WTC11 (cell line): ENCODE measurements at regions not wholly inside any gene's neighbourhood (a gene's known extent, or its start where the extent isn't known, plus 50 kb on each side); places are given as distances from the start of the nearest gene placed in this dataset.

Source experiments
- ATAC-seq: fragments of 200-7000 bp; cut with Tn5 transposase; 2 replicates; pipeline ENCODE4 v1.10.0; 2021; ENCODE audit warnings: mild to moderate bottlenecking, moderate library complexity
- CTCF ChIA-PET: fragments of 300-600 bp; sonication (Branson Sonifier 250); formaldehyde crosslinking; loops from one replicate; lab custom pipeline; 2021; ENCODE audit warnings: antibody characterized with exemption; lab: Charles Lee
- POLR2A ChIA-PET: fragments of 350-600 bp; sonication (Branson Sonifier 250); formaldehyde crosslinking; loops from one replicate; lab custom pipeline; 2021; ENCODE audit warnings: antibody characterized with exemption; lab: Charles Lee
- DNase-seq: peaks from one replicate; pipeline ENCODE4 v3.0.0; 2021; ENCODE audit warnings: low spot score
- H3K27ac Mint-ChIP-seq: 2 replicates; pipeline ENCODE4 v1.8.0; 2021; ENCODE audit warnings: mixed read lengths
- H3K27me3 Mint-ChIP-seq: 2 replicates; pipeline ENCODE4 v1.8.0; 2021; ENCODE audit warnings: low read depth, mild to moderate bottlenecking, moderate library complexity, mixed read lengths
- H3K36me3 Mint-ChIP-seq: 2 replicates; pipeline ENCODE4 v1.8.0; 2021; ENCODE audit warnings: mixed read lengths
- H3K4me1 Mint-ChIP-seq: 2 replicates; pipeline ENCODE4 v1.8.0; 2022; ENCODE audit warnings: mixed read lengths
- H3K4me3 Mint-ChIP-seq: 2 replicates; pipeline ENCODE4 v1.8.0; 2021; ENCODE audit warnings: mild to moderate bottlenecking, moderate library complexity, mixed read lengths
- H3K9me3 Mint-ChIP-seq: 2 replicates; pipeline ENCODE4 v1.8.0; 2021; ENCODE audit warnings: mixed read lengths
- CBFB ChIP-seq: sonication (generic); formaldehyde crosslinking; IDR thresholded peaks from 2 replicates; pipeline ENCODE4 v1.8.1; 2022; ENCODE audit warnings: mild to moderate bottlenecking, low read depth, missing genetic modification reagents
- ELF4 ChIP-seq: sonication (generic); formaldehyde crosslinking; IDR thresholded peaks from 2 replicates; pipeline ENCODE4 v1.8.1; 2022; ENCODE audit warnings: low read depth, mild to moderate bottlenecking, moderate library complexity, missing genetic modification reagents
- ESRRA ChIP-seq: sonication (generic); formaldehyde crosslinking; IDR thresholded peaks from 2 replicates; pipeline ENCODE4 v1.8.1; 2022; ENCODE audit warnings: mild to moderate bottlenecking, missing genetic modification reagents, borderline replicate concordance
- FOXJ3 ChIP-seq: sonication (generic); formaldehyde crosslinking; IDR thresholded peaks from 2 replicates; pipeline ENCODE4 v1.9.0; 2021; ENCODE audit warnings: missing genetic modification reagents, mild to moderate bottlenecking, borderline replicate concordance
- JAZF1 ChIP-seq: fragments of 250-450 bp; sonication (Bioruptor Pico); IDR thresholded peaks from 2 replicates; pipeline ENCODE4 v1.9.0; 2021; ENCODE audit warnings: moderate library complexity, mild to moderate bottlenecking, inconsistent platforms
- NFYB ChIP-seq: sonication (generic); formaldehyde crosslinking; conservative IDR thresholded peaks from 2 replicates; pipeline ENCODE4 v1.8.0; 2022; ENCODE audit warnings: low read depth, missing genetic modification reagents
- NR3C1 ChIP-seq: sonication (generic); formaldehyde crosslinking; conservative IDR thresholded peaks from 2 replicates; pipeline ENCODE4 v1.8.1; 2023; ENCODE audit warnings: low read depth, mild to moderate bottlenecking, missing genetic modification reagents
- OVOL2 ChIP-seq: fragments of 250-450 bp; sonication (Bioruptor Pico); IDR thresholded peaks from 2 replicates; pipeline ENCODE4 v1.9.0; 2021; ENCODE audit warnings: mild to moderate bottlenecking, borderline replicate concordance
- SMAD3 ChIP-seq: sonication (generic); formaldehyde crosslinking; IDR thresholded peaks from 2 replicates; pipeline ENCODE4 v1.8.0; 2022; ENCODE audit warnings: missing genetic modification reagents, mild to moderate bottlenecking, borderline replicate concordance
- SMAD4 ChIP-seq: sonication (generic); formaldehyde crosslinking; IDR thresholded peaks from 2 replicates; pipeline ENCODE4 v1.8.0; 2022; ENCODE audit warnings: mild to moderate bottlenecking, missing genetic modification reagents
- SOX15 ChIP-seq: fragments of 250-450 bp; sonication (Bioruptor Pico); IDR thresholded peaks from 2 replicates; pipeline ENCODE4 v1.9.0; 2021; ENCODE audit warnings: mild to moderate bottlenecking
- TEAD4 ChIP-seq: sonication (generic); formaldehyde crosslinking; IDR thresholded peaks from 2 replicates; pipeline ENCODE4 v1.8.0; 2022; ENCODE audit warnings: mild to moderate bottlenecking, missing genetic modification reagents
- TP53 ChIP-seq: sonication (generic); formaldehyde crosslinking; IDR thresholded peaks from 2 replicates; pipeline ENCODE4 v1.8.1; 2023; ENCODE audit warnings: mild to moderate bottlenecking, missing genetic modification reagents
- ZNF138 ChIP-seq: sonication (generic); formaldehyde crosslinking; conservative IDR thresholded peaks from 2 replicates; pipeline ENCODE4 v1.8.1; 2022; ENCODE audit warnings: mild to moderate bottlenecking, moderate library complexity, missing genetic modification reagents
- ZNF219 ChIP-seq: sonication (generic); formaldehyde crosslinking; IDR thresholded peaks from 2 replicates; pipeline ENCODE4 v1.8.0; 2023; ENCODE audit warnings: missing genetic modification reagents, mild to moderate bottlenecking, borderline replicate concordance
- ZNF263 ChIP-seq: sonication (generic); formaldehyde crosslinking; IDR thresholded peaks from 2 replicates; pipeline ENCODE4 v1.8.1; 2022; ENCODE audit warnings: low read depth, mild to moderate bottlenecking, moderate library complexity, missing genetic modification reagents
- ZNF317 ChIP-seq: sonication (generic); formaldehyde crosslinking; IDR thresholded peaks from 2 replicates; pipeline ENCODE4 v1.8.1; 2023; ENCODE audit warnings: low read depth, mild to moderate bottlenecking, moderate library complexity, missing genetic modification reagents, borderline replicate concordance
- TF ChIP-seq, protein P1 (sequence below): fragments of 250-450 bp; sonication (Bioruptor Pico); IDR thresholded peaks from 2 replicates; pipeline ENCODE4 v1.9.0; 2021; ENCODE audit warnings: moderate library complexity, mild to moderate bottlenecking, inconsistent platforms, borderline replicate concordance
- TF ChIP-seq, protein P2 (sequence below): fragments of 250-450 bp; sonication (Bioruptor Pico); IDR thresholded peaks from 2 replicates; pipeline ENCODE4 v1.8.0; 2021; ENCODE audit warnings: mild to moderate bottlenecking
- TF ChIP-seq, protein P3 (sequence below): sonication (generic); formaldehyde crosslinking; IDR thresholded peaks from 2 replicates; pipeline ENCODE4 v1.8.0; 2022; ENCODE audit warnings: mild to moderate bottlenecking, missing genetic modification reagents
- TF ChIP-seq, protein P4 (sequence below): sonication (generic); formaldehyde crosslinking; IDR thresholded peaks from 2 replicates; pipeline ENCODE4 v1.8.1; 2022; ENCODE audit warnings: mild to moderate bottlenecking, missing genetic modification reagents, moderate library complexity, borderline replicate concordance
- TF ChIP-seq, protein P5 (sequence below): sonication (generic); formaldehyde crosslinking; IDR thresholded peaks from 2 replicates; pipeline ENCODE4 v1.8.1; 2023; ENCODE audit warnings: mild to moderate bottlenecking, missing genetic modification reagents, moderate library complexity
- TF ChIP-seq, protein P6 (sequence below): sonication (generic); formaldehyde crosslinking; IDR thresholded peaks from 2 replicates; pipeline ENCODE4 v1.8.0; 2023; ENCODE audit warnings: mild to moderate bottlenecking, missing genetic modification reagents
- TF ChIP-seq, protein P7 (sequence below): sonication (generic); formaldehyde crosslinking; IDR thresholded peaks from 2 replicates; pipeline ENCODE4 v1.8.1; 2023; ENCODE audit warnings: mild to moderate bottlenecking, missing genetic modification reagents

DNA sequence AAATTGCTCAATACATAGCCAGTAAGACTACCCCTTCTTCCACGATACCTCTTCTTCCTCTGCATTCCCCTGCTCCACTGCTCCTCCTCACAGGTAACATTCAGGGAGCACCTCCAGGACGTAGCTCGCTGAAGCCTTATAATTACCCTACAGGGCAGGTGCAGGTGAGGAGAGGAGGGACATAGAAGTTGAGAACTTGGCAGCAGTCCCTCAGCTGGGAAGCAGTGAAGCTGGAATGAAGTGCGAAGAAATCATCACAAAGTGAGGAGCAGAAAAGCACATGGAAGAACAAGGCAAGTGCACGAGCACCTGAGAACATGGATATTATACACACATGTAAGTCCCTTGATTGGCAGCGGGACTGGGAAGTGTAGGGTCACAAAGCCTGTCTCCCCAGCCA is 118.2 kb downstream of the HSD17B3 start:
- Mint-ChIP-seq H3K27ac (no peak overlapping the region), H3K4me1 (peaks cover 19% of the 10 kb centered on the region), H3K36me3 (peaks cover 9% of the 10 kb centered on the region), H3K4me3 (no peak overlapping the region), H3K9me3 (peaks cover 12% of the 10 kb centered on the region), H3K27me3 (peaks cover 27% of the 10 kb centered on the region)
- CTCF ChIA-PET = no interaction called here
- no peak for ATAC-seq
- DNase-seq = no peak
- no peak for TF ChIP-seq JAZF1 (CRISPR knock-in tag)
- TF ChIP-seq ZNF317 = no peak
- no peak for TF ChIP-seq ZNF219 (CRISPR knock-in tag)
- TF ChIP-seq, protein P1, sequence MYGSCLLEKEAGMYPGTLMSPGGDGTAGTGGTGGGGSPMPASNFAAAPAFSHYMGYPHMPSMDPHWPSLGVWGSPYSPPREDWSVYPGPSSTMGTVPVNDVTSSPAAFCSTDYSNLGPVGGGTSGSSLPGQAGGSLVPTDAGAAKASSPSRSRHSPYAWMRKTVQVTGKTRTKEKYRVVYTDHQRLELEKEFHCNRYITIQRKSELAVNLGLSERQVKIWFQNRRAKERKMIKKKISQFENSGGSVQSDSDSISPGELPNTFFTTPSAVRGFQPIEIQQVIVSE (CRISPR knock-in tag) = no peak
- TF ChIP-seq NFYB = no peak
- no peak for TF ChIP-seq OVOL2 (CRISPR knock-in tag)
- TF ChIP-seq SMAD3 (CRISPR knock-in tag) = no peak
- TF ChIP-seq ZNF263 = no peak
- no peak for TF ChIP-seq ZNF138 (CRISPR knock-in tag)
- TF ChIP-seq, protein P2, sequence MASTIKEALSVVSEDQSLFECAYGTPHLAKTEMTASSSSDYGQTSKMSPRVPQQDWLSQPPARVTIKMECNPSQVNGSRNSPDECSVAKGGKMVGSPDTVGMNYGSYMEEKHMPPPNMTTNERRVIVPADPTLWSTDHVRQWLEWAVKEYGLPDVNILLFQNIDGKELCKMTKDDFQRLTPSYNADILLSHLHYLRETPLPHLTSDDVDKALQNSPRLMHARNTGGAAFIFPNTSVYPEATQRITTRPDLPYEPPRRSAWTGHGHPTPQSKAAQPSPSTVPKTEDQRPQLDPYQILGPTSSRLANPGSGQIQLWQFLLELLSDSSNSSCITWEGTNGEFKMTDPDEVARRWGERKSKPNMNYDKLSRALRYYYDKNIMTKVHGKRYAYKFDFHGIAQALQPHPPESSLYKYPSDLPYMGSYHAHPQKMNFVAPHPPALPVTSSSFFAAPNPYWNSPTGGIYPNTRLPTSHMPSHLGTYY = no peak
- TF ChIP-seq, protein P3, sequence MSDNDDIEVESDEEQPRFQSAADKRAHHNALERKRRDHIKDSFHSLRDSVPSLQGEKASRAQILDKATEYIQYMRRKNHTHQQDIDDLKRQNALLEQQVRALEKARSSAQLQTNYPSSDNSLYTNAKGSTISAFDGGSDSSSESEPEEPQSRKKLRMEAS (CRISPR knock-in tag) = no peak
- TF ChIP-seq ESRRA (CRISPR knock-in tag) = no peak
- no peak for TF ChIP-seq TEAD4 (CRISPR knock-in tag)
- TF ChIP-seq, protein P4, sequence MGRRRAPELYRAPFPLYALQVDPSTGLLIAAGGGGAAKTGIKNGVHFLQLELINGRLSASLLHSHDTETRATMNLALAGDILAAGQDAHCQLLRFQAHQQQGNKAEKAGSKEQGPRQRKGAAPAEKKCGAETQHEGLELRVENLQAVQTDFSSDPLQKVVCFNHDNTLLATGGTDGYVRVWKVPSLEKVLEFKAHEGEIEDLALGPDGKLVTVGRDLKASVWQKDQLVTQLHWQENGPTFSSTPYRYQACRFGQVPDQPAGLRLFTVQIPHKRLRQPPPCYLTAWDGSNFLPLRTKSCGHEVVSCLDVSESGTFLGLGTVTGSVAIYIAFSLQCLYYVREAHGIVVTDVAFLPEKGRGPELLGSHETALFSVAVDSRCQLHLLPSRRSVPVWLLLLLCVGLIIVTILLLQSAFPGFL (CRISPR knock-in tag) = no peak
- TF ChIP-seq SMAD4 (CRISPR knock-in tag) = no peak
- TF ChIP-seq FOXJ3 = no peak
- TF ChIP-seq NR3C1 = no peak
- no peak for TF ChIP-seq CBFB
- TF ChIP-seq, protein P5, sequence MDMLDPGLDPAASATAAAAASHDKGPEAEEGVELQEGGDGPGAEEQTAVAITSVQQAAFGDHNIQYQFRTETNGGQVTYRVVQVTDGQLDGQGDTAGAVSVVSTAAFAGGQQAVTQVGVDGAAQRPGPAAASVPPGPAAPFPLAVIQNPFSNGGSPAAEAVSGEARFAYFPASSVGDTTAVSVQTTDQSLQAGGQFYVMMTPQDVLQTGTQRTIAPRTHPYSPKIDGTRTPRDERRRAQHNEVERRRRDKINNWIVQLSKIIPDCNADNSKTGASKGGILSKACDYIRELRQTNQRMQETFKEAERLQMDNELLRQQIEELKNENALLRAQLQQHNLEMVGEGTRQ (CRISPR knock-in tag) = no peak
- TF ChIP-seq ELF4 (CRISPR knock-in tag) = no peak
- POLR2A ChIA-PET = no interaction called here

DNA sequence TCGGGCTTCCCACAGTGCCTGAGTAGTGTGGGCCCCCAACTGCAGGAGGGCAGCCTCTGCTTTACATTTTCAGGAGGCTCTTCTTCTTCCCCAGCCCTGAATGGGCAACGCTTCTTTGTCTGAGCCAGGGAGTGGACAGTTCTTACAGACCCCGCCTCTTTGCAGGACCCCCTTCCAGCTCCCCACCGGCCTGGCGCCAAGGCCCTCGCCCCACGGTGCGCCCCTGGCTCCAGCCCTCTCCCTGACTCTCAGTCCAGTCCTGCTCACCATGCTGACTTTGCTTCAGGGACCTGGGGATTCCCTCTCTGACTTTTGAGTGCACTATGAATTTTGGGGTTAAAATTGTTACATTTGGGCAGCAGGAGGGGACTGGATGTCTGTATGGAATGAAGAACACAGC is 123.8 kb downstream of the HSD17B3 start:
- Mint-ChIP-seq H3K27me3 (no peaks in the 10 kb centered on the region; the same call in 1 of the 2 replicates), H3K9me3 (no peaks in the 10 kb centered on the region), H3K27ac (no peak overlapping the region; the same call in 1 of the 2 replicates), H3K4me3 (no peak overlapping the region), H3K4me1 (peaks cover 6% of the 10 kb centered on the region; the same call in 1 of the 2 replicates), H3K36me3 (no peaks in the 10 kb centered on the region)
- ChIA-PET POLR2A (no interaction called here), CTCF (interaction anchor here (1.0 to 1.8 kb wide), 4 partner anchors 21 to 139 kb away, joined by 3 to 8 read pairs (median 6); no protein-coding TSS in a partner anchor)
- no peak for TF ChIP-seq TP53 (CRISPR knock-in tag)
- no peak for ATAC-seq
- DNase-seq = no peak

DNA sequence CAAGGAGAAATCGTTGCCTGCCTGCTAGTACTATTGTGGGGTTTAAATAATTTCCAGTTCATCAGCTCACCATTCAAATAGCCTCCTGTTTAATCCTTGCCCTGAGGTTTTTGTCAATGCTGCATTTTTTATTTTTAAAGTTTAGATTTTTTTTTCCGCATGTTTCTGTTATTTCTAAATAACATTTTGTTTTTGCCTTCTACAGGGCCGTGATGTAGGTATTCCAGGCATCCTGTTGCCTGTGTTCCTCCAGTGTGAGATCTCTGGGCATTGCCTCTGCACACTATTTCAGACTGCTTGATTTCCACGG is 124.3 kb downstream of the HSD17B3 start:
- H3K36me3 Mint-ChIP-seq = no peaks in the 10 kb centered on the region
- no peak for DNase-seq
- CTCF ChIA-PET = interaction anchor here (0.7 to 1.8 kb wide), 10 partner anchors 9 to 1086 kb away, joined by 3 to 19 read pairs (median 6); no protein-coding TSS in a partner anchor
- TF ChIP-seq NFYB (no peak), NR3C1 (no peak), SOX15 (CRISPR knock-in tag) (no peak)
- TF ChIP-seq, protein P6, sequence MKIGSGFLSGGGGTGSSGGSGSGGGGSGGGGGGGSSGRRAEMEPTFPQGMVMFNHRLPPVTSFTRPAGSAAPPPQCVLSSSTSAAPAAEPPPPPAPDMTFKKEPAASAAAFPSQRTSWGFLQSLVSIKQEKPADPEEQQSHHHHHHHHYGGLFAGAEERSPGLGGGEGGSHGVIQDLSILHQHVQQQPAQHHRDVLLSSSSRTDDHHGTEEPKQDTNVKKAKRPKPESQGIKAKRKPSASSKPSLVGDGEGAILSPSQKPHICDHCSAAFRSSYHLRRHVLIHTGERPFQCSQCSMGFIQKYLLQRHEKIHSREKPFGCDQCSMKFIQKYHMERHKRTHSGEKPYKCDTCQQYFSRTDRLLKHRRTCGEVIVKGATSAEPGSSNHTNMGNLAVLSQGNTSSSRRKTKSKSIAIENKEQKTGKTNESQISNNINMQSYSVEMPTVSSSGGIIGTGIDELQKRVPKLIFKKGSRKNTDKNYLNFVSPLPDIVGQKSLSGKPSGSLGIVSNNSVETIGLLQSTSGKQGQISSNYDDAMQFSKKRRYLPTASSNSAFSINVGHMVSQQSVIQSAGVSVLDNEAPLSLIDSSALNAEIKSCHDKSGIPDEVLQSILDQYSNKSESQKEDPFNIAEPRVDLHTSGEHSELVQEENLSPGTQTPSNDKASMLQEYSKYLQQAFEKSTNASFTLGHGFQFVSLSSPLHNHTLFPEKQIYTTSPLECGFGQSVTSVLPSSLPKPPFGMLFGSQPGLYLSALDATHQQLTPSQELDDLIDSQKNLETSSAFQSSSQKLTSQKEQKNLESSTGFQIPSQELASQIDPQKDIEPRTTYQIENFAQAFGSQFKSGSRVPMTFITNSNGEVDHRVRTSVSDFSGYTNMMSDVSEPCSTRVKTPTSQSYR (CRISPR knock-in tag) = no peak
- TF ChIP-seq, protein P7, sequence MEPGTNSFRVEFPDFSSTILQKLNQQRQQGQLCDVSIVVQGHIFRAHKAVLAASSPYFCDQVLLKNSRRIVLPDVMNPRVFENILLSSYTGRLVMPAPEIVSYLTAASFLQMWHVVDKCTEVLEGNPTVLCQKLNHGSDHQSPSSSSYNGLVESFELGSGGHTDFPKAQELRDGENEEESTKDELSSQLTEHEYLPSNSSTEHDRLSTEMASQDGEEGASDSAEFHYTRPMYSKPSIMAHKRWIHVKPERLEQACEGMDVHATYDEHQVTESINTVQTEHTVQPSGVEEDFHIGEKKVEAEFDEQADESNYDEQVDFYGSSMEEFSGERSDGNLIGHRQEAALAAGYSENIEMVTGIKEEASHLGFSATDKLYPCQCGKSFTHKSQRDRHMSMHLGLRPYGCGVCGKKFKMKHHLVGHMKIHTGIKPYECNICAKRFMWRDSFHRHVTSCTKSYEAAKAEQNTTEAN (CRISPR knock-in tag) = no peak

More for the DNA sequence above, 124.3 kb downstream of the HSD17B3 start:
- Mint-ChIP-seq H3K4me1 (peaks cover 6% of the 10 kb centered on the region; the same call in 1 of the 2 replicates), H3K4me3 (no peak overlapping the region), H3K27me3 (no peaks in the 10 kb centered on the region; the same call in 1 of the 2 replicates), H3K9me3 (no peaks in the 10 kb centered on the region), H3K27ac (no peak overlapping the region)
- ATAC-seq = no peak
- POLR2A ChIA-PET = interaction anchor here (0.7 kb wide), 1 partner anchor 17 kb away, joined by 5 read pairs; no protein-coding TSS in a partner anchor
